ENCODE measurements at regions not wholly inside any gene's neighbourhood (a gene's known extent, or its start where the extent isn't known, plus 50 kb on each side); places are given as distances from the start of the nearest gene placed in this dataset.

DNA sequence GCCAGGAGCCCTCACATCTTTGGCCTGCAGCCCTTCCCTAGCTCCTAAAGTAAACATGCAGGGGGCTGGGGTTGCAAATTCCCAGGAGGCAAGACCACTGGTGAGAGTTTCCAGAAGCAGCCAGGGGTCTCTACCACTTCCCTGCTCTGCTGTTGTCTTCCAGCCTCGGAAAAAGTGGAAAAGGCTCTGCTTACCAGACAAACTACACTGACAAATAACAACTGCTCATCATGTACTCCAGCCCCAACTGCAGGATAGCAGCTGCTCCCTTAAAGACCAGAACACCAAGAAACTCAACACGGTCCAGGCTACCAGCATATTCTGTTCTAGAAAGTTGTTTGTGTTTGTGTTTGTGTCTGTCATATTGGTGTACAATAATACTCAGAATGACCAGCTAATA lies 187.5 kb upstream of the MARCKS start:
- TF ChIP-seq, protein P1, sequence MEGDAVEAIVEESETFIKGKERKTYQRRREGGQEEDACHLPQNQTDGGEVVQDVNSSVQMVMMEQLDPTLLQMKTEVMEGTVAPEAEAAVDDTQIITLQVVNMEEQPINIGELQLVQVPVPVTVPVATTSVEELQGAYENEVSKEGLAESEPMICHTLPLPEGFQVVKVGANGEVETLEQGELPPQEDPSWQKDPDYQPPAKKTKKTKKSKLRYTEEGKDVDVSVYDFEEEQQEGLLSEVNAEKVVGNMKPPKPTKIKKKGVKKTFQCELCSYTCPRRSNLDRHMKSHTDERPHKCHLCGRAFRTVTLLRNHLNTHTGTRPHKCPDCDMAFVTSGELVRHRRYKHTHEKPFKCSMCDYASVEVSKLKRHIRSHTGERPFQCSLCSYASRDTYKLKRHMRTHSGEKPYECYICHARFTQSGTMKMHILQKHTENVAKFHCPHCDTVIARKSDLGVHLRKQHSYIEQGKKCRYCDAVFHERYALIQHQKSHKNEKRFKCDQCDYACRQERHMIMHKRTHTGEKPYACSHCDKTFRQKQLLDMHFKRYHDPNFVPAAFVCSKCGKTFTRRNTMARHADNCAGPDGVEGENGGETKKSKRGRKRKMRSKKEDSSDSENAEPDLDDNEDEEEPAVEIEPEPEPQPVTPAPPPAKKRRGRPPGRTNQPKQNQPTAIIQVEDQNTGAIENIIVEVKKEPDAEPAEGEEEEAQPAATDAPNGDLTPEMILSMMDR (IDR thresholded peaks at IDR 0.05), result no peak
- TF ChIP-seq, protein P2, sequence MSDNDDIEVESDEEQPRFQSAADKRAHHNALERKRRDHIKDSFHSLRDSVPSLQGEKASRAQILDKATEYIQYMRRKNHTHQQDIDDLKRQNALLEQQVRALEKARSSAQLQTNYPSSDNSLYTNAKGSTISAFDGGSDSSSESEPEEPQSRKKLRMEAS (IDR thresholded peaks at IDR 0.05), result no peak
- TF ChIP-seq EHMT2 (IDR thresholded peaks at IDR 0.05; ENCODE audit: low read depth), result no peak
- TF ChIP-seq CEBPB (IDR thresholded peaks at IDR 0.05), result no peak
- TF ChIP-seq ELK1 (IDR thresholded peaks at IDR 0.05; ENCODE audit: low read depth, low read length), result no peak
- no peak for TF ChIP-seq EP300 (IDR thresholded peaks at IDR 0.05)
- TF ChIP-seq, protein P3, sequence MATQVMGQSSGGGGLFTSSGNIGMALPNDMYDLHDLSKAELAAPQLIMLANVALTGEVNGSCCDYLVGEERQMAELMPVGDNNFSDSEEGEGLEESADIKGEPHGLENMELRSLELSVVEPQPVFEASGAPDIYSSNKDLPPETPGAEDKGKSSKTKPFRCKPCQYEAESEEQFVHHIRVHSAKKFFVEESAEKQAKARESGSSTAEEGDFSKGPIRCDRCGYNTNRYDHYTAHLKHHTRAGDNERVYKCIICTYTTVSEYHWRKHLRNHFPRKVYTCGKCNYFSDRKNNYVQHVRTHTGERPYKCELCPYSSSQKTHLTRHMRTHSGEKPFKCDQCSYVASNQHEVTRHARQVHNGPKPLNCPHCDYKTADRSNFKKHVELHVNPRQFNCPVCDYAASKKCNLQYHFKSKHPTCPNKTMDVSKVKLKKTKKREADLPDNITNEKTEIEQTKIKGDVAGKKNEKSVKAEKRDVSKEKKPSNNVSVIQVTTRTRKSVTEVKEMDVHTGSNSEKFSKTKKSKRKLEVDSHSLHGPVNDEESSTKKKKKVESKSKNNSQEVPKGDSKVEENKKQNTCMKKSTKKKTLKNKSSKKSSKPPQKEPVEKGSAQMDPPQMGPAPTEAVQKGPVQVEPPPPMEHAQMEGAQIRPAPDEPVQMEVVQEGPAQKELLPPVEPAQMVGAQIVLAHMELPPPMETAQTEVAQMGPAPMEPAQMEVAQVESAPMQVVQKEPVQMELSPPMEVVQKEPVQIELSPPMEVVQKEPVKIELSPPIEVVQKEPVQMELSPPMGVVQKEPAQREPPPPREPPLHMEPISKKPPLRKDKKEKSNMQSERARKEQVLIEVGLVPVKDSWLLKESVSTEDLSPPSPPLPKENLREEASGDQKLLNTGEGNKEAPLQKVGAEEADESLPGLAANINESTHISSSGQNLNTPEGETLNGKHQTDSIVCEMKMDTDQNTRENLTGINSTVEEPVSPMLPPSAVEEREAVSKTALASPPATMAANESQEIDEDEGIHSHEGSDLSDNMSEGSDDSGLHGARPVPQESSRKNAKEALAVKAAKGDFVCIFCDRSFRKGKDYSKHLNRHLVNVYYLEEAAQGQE (IDR thresholded peaks at IDR 0.05), result no peak

Measured in A549 (cell line).